GM12878 (cell line): ENCODE measurements at regions not wholly inside any gene's neighbourhood (a gene's known extent, or its start where the extent isn't known, plus 50 kb on each side); places are given as distances from the start of the nearest gene placed in this dataset.

Source experiments
- ATAC-seq: fragments of 200-7000 bp; cut with Tn5 transposase; 3 replicates; pipeline ENCODE4 v1.9.1; 2020; ENCODE audit warnings: mild to moderate bottlenecking, moderate library complexity
- BruUV-seq: library from RNA; stranded (reverse); fragments of 400-500 nt; replicated peaks from 2 replicates; lab custom pipeline; 2021; lab: Mats Ljungman, UMichigan
- CTCF ChIA-PET: fragments of 300-600 bp; sonication (Branson Sonifier 250); formaldehyde crosslinking; extraction: SDS; loops from one replicate; lab custom pipeline; 2021; ENCODE audit warnings: inconsistent platforms; lab: Yijun Ruan, JAX
- POLR2A ChIA-PET: fragments of 350-600 bp; formaldehyde crosslinking; extraction: SDS; loops from one replicate; lab custom pipeline; 2021; ENCODE audit warnings: inconsistent platforms; lab: Charles Lee
- RAD21 ChIA-PET: fragments of 300-600 bp; sonication (Branson Sonifier 250); formaldehyde crosslinking; loops from one replicate; lab custom pipeline; 2023; ENCODE audit warnings: antibody characterized with exemption; ENCODE audit not compliant: unreplicated experiment; lab: Charles Lee
- SMC1A ChIA-PET: fragments of 300-600 bp; sonication (Branson Sonifier 250); formaldehyde crosslinking; loops from one replicate; lab custom pipeline; 2023; ENCODE audit not compliant: unreplicated experiment, uncharacterized antibody; lab: Charles Lee
- DNase-seq: peaks from one replicate; pipeline ENCODE4 v3.0.0-alpha.2; 2011; ENCODE audit warnings: low read depth, low spot score
- FAIRE-seq: peaks from 3 replicates; lab custom pipeline; 2011; peaks lifted over from hg19 to GRCh38; lab: Jason Lieb, UNC
- H2AFZ ChIP-seq: 2 replicates; pipeline ENCODE4 v1.6.0; 2011; ENCODE audit warnings: low read depth, low read length, control low read depth; ENCODE audit not compliant: control insufficient read depth
- H3K27ac ChIP-seq: 2 replicates; pipeline ENCODE4 v1.5.1; 2011; ENCODE audit warnings: control low read depth; ENCODE audit not compliant: control insufficient read depth, insufficient read depth
- H3K27me3 ChIP-seq, 2 experiments: replicated peaks in 1 of 2; 2 replicates each; pipeline versions ENCODE4 v1.6.0 to v1.6.1; 2011; ENCODE audit warnings: low read length in 1 of 2; ENCODE audit not compliant: control insufficient read depth in 2 of 2, insufficient read depth in 2 of 2
- H3K36me3 ChIP-seq, 2 experiments: 2 replicates each; pipeline ENCODE4 v1.5.1; 2011; ENCODE audit warnings: low read length in 1 of 2; ENCODE audit not compliant: control insufficient read depth in 2 of 2, insufficient read depth in 2 of 2
- H3K4me1 ChIP-seq: 2 replicates; pipeline ENCODE4 v1.6.1; 2011; ENCODE audit warnings: mild to moderate bottlenecking, low read length, moderate library complexity, mixed read lengths; ENCODE audit not compliant: control insufficient read depth, insufficient read depth
- H3K4me2 ChIP-seq: 2 replicates; pipeline ENCODE4 v1.6.0; 2011; ENCODE audit warnings: control low read depth; ENCODE audit not compliant: control insufficient read depth, insufficient read depth
- H3K4me3 ChIP-seq: fragments of 200-600 bp; sonication (generic); 2 replicates; pipeline ENCODE4 v1.5.1; 2016
- H3K79me2 ChIP-seq: 2 replicates; pipeline ENCODE4 v1.6.0; 2011; ENCODE audit warnings: low read length; ENCODE audit not compliant: control insufficient read depth, insufficient read depth
- H3K9ac ChIP-seq: 2 replicates; pipeline ENCODE4 v1.8.0; 2011; ENCODE audit warnings: low read length, control low read depth, mixed read lengths; ENCODE audit not compliant: control insufficient read depth, insufficient read depth
- H3K9me3 ChIP-seq: replicated peaks from 3 replicates; pipeline ENCODE4 v1.5.1; 2011; ENCODE audit warnings: mild to moderate bottlenecking, low read length; ENCODE audit not compliant: control insufficient read depth, insufficient read depth
- H4K20me1 ChIP-seq: 2 replicates; pipeline ENCODE4 v1.6.0; 2011; ENCODE audit not compliant: control insufficient read depth, insufficient read depth
- ATF7 ChIP-seq: fragments of 450-650 bp; IDR thresholded peaks from 2 replicates; pipeline ENCODE4 v1.6.1; 2016; ENCODE audit warnings: low read depth, mild to moderate bottlenecking
- GATAD2B ChIP-seq: fragments of 450-650 bp; conservative IDR thresholded peaks from 2 replicates; pipeline ENCODE4 v1.6.1; 2017; ENCODE audit warnings: low read depth, mild to moderate bottlenecking, moderate library complexity
- MYC ChIP-seq: IDR thresholded peaks from 2 replicates; pipeline ENCODE4 v1.6.1; 2011; ENCODE audit warnings: mild to moderate bottlenecking, low read length, moderate library complexity, inconsistent platforms; ENCODE audit not compliant: insufficient read depth, insufficient replicate concordance, insufficient read length, severe bottlenecking
- NBN ChIP-seq: fragments of 450-650 bp; IDR thresholded peaks from 2 replicates; pipeline ENCODE4 v1.6.1; 2016
- NR2C1 ChIP-seq: fragments of 450-650 bp; IDR thresholded peaks from 2 replicates; pipeline ENCODE4 v1.6.1; 2017; ENCODE audit warnings: antibody characterized with exemption, mild to moderate bottlenecking, moderate library complexity
- NR2C2 ChIP-seq: IDR thresholded peaks from 2 replicates; pipeline ENCODE4 v1.6.1; 2011; ENCODE audit warnings: borderline replicate concordance, low read depth; ENCODE audit not compliant: control insufficient read depth, insufficient read length
- SUZ12 ChIP-seq: fragments of 200-600 bp; sonication (generic); IDR thresholded peaks from one replicate; pipeline ENCODE4 v1.6.1; 2018; ENCODE audit warnings: antibody characterized with exemption, mild to moderate bottlenecking; ENCODE audit not compliant: unreplicated experiment
- TBL1XR1 ChIP-seq: IDR thresholded peaks from 2 replicates; pipeline ENCODE4 v1.6.1; 2012; ENCODE audit warnings: low read depth, low read length, improper control_type of control experiment
- TCF3 ChIP-seq: IDR thresholded peaks from 2 replicates; pipeline ENCODE4 v1.6.1; 2012; ENCODE audit warnings: low read depth, mild to moderate bottlenecking, low read length, borderline replicate concordance; ENCODE audit not compliant: insufficient read depth
- YY1 ChIP-seq: IDR thresholded peaks from 2 replicates; pipeline ENCODE4 v1.6.1; 2011; ENCODE audit warnings: low read depth, mild to moderate bottlenecking, low read length
- WGBS: methylation state at CpG from one replicate; pipeline ENCODE4 v1.1.6; 2016; ENCODE audit warnings: low lambda C conversion rate; ENCODE audit not compliant: insufficient replicate concordance, insufficient coverage; ENCODE audit errors: missing lambda C conversion rate; 5-methylcytosine and 5-hydroxymethylcytosine counted together
- in situ Hi-C: fragments of 300-500 bp; cut with MboI; formaldehyde crosslinking; loops from 9 replicates; pipeline ENCODE4 v1.14.3; 2018; ENCODE audit warnings: mixed read lengths
- intact Hi-C: fragments of 100-400 bp; cut with micrococcal nuclease; formaldehyde crosslinking; loops from one replicate; pipeline ENCODE4 v1.14.2; 2022; ENCODE audit not compliant: unreplicated experiment
- TF ChIP-seq, protein P1 (sequence below), 3 experiments: IDR thresholded peaks in 2 of 3; conservative IDR thresholded peaks in 1 of 3; 2 replicates each; pipeline ENCODE4 v1.5.1; 2011; ENCODE audit warnings: low read depth in 3 of 3, low read length in 3 of 3, mild to moderate bottlenecking in 3 of 3, control low read depth in 2 of 3, moderate library complexity in 2 of 3, inconsistent platforms in 1 of 3, mixed read lengths in 1 of 3; ENCODE audit not compliant: control insufficient read depth in 2 of 3, insufficient read depth in 1 of 3; ENCODE audit errors: extremely low read depth in 1 of 3
- TF ChIP-seq, protein P2 (sequence below): fragments of 450-650 bp; formaldehyde crosslinking; IDR thresholded peaks from 2 replicates; pipeline ENCODE4 v1.5.0; 2022; ENCODE audit warnings: mild to moderate bottlenecking, missing genetic modification characterization
- TF ChIP-seq, protein P3 (sequence below): fragments of 450-650 bp; conservative IDR thresholded peaks from 2 replicates; pipeline ENCODE4 v1.6.1; 2017; ENCODE audit warnings: mild to moderate bottlenecking, moderate library complexity

DNA sequence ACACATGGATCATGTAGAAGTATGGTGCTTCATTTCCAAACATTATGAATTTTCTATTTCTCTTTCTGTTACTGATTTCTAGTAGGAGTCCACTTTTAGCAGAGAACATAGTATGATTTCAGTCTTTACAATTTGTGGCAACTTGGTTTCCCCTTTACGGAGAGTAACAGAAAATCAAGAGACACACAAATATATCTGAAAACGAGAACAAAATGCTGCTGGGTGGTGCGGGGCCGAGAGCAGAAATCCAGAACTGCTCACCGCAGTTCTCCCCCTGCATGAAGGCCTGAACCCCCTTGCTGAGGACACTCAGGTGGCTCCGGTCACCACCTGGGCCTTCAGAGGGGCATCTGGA lies 94.5 kb upstream of the FMN2 start (continued):
- TF ChIP-seq, protein P1, sequence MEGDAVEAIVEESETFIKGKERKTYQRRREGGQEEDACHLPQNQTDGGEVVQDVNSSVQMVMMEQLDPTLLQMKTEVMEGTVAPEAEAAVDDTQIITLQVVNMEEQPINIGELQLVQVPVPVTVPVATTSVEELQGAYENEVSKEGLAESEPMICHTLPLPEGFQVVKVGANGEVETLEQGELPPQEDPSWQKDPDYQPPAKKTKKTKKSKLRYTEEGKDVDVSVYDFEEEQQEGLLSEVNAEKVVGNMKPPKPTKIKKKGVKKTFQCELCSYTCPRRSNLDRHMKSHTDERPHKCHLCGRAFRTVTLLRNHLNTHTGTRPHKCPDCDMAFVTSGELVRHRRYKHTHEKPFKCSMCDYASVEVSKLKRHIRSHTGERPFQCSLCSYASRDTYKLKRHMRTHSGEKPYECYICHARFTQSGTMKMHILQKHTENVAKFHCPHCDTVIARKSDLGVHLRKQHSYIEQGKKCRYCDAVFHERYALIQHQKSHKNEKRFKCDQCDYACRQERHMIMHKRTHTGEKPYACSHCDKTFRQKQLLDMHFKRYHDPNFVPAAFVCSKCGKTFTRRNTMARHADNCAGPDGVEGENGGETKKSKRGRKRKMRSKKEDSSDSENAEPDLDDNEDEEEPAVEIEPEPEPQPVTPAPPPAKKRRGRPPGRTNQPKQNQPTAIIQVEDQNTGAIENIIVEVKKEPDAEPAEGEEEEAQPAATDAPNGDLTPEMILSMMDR (IDR thresholded peaks at IDR 0.05 in 2 of 3, conservative IDR thresholded peaks at IDR 0.05 in 1 of 3; ENCODE audit: control insufficient read depth in 2 of 3, extremely low read depth in 1 of 3, insufficient read depth in 1 of 3, low read depth in 3 of 3, low read length in 3 of 3) = no peak
- no peak for TF ChIP-seq NBN
- no peak for TF ChIP-seq GATAD2B
- TF ChIP-seq TCF3 = no peak
- TF ChIP-seq NR2C1 = no peak
- TF ChIP-seq NR2C2 = no peak
- TF ChIP-seq, all 136 proteins: peak for 0

DNA sequence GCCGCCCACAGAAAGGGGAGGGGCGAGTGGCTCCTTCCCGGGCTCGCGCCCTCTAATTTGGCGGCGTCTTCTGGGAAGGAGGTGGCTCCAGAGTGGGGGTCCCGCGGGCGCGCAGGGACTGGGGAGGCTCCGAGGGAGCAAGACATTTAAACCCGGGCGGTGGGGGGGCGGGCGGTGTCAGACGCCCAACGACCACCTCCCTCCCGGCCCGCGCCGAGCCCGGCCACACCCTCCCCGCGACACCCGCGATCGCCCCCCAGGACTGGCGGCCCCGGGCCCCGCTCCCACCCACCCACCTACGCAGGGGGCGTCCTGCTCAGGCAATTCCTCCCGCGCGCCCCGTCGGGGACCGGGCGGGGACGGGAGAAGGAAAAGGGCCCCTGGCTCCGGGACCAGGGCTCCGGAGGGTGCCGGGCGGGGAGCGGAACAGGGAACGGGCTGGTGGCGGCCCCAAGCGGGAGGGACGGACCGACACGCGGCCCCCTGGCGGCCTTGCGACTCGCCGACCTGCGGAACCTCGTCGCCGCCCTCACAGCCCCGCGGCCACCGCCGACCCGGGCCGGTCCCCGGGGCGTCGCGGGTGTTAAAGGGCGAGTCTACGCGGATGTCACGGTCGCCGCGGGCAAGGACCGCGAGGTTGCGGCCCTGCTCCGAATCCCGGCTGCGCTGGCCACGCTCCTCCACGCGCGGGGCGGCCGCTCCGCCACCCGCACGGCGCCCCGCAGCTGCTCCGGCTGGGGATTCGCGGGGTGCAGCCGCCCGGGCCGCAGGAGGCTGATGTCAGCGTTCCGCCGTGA lies 94.0 kb upstream of the FMN2 start:
- RAD21 ChIA-PET = no interaction called here
- FAIRE-seq = no peak
- no peak overlapping the region for H2AFZ ChIP-seq
- SMC1A ChIA-PET = no interaction called here
- POLR2A ChIA-PET = no interaction called here
- no peaks in the 10 kb centered on the region for H3K27me3 ChIP-seq
- H4K20me1 ChIP-seq = no peaks in the 10 kb centered on the region
- WGBS = 52% methylated on average over 29 of the region's 104 CpGs
- H3K36me3 ChIP-seq = no peaks in the 10 kb centered on the region
- in situ Hi-C loops (no loop called here), intact Hi-C loops (no loop called here)
- no peak overlapping the region for H3K9ac ChIP-seq
- DNase-seq = no peak
- H3K4me3 ChIP-seq = no peak overlapping the region
- no peaks in the 10 kb centered on the region for H3K79me2 ChIP-seq
- no TSS peak for BruUV-seq
- no peaks in the 10 kb centered on the region; the same call in 2 of the 3 replicates for H3K9me3 ChIP-seq
- no peak for ATAC-seq
- H3K27ac ChIP-seq = no peak overlapping the region
- no peak overlapping the region for H3K4me2 ChIP-seq
- no peaks in the 10 kb centered on the region for H3K4me1 ChIP-seq
- TF ChIP-seq ATF7 (no peak), SUZ12 (peak; percentile 80), YY1 (no peak), MYC (no peak), TBL1XR1 (no peak)
- TF ChIP-seq, protein P2, sequence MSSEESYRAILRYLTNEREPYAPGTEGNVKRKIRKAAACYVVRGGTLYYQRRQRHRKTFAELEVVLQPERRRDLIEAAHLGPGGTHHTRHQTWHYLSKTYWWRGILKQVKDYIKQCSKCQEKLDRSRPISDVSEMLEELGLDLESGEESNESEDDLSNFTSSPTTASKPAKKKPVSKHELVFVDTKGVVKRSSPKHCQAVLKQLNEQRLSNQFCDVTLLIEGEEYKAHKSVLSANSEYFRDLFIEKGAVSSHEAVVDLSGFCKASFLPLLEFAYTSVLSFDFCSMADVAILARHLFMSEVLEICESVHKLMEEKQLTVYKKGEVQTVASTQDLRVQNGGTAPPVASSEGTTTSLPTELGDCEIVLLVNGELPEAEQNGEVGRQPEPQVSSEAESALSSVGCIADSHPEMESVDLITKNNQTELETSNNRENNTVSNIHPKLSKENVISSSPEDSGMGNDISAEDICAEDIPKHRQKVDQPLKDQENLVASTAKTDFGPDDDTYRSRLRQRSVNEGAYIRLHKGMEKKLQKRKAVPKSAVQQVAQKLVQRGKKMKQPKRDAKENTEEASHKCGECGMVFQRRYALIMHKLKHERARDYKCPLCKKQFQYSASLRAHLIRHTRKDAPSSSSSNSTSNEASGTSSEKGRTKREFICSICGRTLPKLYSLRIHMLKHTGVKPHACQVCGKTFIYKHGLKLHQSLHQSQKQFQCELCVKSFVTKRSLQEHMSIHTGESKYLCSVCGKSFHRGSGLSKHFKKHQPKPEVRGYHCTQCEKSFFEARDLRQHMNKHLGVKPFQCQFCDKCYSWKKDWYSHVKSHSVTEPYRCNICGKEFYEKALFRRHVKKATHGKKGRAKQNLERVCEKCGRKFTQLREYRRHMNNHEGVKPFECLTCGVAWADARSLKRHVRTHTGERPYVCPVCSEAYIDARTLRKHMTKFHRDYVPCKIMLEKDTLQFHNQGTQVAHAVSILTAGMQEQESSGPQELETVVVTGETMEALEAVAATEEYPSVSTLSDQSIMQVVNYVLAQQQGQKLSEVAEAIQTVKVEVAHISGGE (CRISPR knock-in tag) = no peak
- TF ChIP-seq, protein P3, sequence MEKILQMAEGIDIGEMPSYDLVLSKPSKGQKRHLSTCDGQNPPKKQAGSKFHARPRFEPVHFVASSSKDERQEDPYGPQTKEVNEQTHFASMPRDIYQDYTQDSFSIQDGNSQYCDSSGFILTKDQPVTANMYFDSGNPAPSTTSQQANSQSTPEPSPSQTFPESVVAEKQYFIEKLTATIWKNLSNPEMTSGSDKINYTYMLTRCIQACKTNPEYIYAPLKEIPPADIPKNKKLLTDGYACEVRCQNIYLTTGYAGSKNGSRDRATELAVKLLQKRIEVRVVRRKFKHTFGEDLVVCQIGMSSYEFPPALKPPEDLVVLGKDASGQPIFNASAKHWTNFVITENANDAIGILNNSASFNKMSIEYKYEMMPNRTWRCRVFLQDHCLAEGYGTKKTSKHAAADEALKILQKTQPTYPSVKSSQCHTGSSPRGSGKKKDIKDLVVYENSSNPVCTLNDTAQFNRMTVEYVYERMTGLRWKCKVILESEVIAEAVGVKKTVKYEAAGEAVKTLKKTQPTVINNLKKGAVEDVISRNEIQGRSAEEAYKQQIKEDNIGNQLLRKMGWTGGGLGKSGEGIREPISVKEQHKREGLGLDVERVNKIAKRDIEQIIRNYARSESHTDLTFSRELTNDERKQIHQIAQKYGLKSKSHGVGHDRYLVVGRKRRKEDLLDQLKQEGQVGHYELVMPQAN = no peak
- CTCF ChIA-PET = no interaction called here
